GM10248 (cell line): ENCODE measurements at regions not wholly inside any gene's neighbourhood (a gene's known extent, or its start where the extent isn't known, plus 50 kb on each side); places are given as distances from the start of the nearest gene placed in this dataset.

Experiments
- CTCF ChIA-PET: fragments of 300-600 bp; sonication (Branson Sonifier 250); formaldehyde crosslinking; extraction: SDS; loops from one replicate; lab custom pipeline; 2021; ENCODE audit warnings: antibody characterized with exemption; lab: Yijun Ruan, JAX
- POLR2A ChIA-PET: fragments of 350-650 bp; sonication (Branson Sonifier 250); formaldehyde crosslinking; extraction: SDS; loops from one replicate; lab custom pipeline; 2020; ENCODE audit warnings: antibody characterized with exemption; lab: Yijun Ruan, JAX
- DNase-seq: peaks from one replicate; pipeline ENCODE4 v3.0.0; 2012; ENCODE audit errors: extremely low spot score
- CTCF ChIP-seq: IDR thresholded peaks from 2 replicates; pipeline ENCODE4 v1.5.1; 2012; ENCODE audit warnings: mild to moderate bottlenecking, low read depth; ENCODE audit errors: extremely low read depth, missing control alignments, control extremely low read depth

- no peak for TF ChIP-seq CTCF
- DNase-seq, result no peak
- CTCF ChIA-PET, result interaction anchor here (0.9 to 1.4 kb wide), 3 partner anchors 10 to 30 kb away, joined by 3 to 5 read pairs (median 3); no protein-coding TSS in a partner anchor
- POLR2A ChIA-PET, result no interaction called here
Measured at GRCh38 chr18:26746398-26746797, 119.1 kb downstream of the AQP4 start.

- DNase-seq, result no peak
- CTCF ChIA-PET, result interaction anchor here (0.9 to 1.4 kb wide), 3 partner anchors 11 to 29 kb away, joined by 3 to 5 read pairs (median 3); no protein-coding TSS in a partner anchor
- POLR2A ChIA-PET, result no interaction called here
- TF ChIP-seq CTCF, result no peak
Measured at GRCh38 chr18:26745288-26746181, 120.0 kb downstream of the AQP4 start.

- CTCF ChIA-PET, result no interaction called here
- POLR2A ChIA-PET, result no interaction called here
- TF ChIP-seq CTCF, result no peak
- DNase-seq, result no peak
Measured at GRCh38 chr18:26741758-26742157, 123.7 kb downstream of the AQP4 start.

GRCh38 chr18:26741048-26741447, 124.5 kb downstream of the AQP4 start:
- TF ChIP-seq CTCF, result no peak
- ChIA-PET CTCF (no interaction called here), POLR2A (no interaction called here)
- DNase-seq, result no peak

GRCh38 chr18:26740396-26740795, 125.1 kb downstream of the AQP4 start:
- DNase-seq, result no peak
- ChIA-PET POLR2A (no interaction called here), CTCF (no interaction called here)
- TF ChIP-seq CTCF, result no peak

- ChIA-PET POLR2A (no interaction called here), CTCF (no interaction called here)
- no peak for DNase-seq
- TF ChIP-seq CTCF, result no peak
Measured at GRCh38 chr18:26738706-26739105, 126.8 kb downstream of the AQP4 start.

GRCh38 chr18:26736301-26736700, 129.2 kb downstream of the AQP4 start:
- no peak for DNase-seq
- TF ChIP-seq CTCF, result no peak
- POLR2A ChIA-PET, result no interaction called here
- CTCF ChIA-PET, result no interaction called here
